H9 (cell line): ENCODE measurements at regions not wholly inside any gene's neighbourhood (a gene's known extent, or its start where the extent isn't known, plus 50 kb on each side); places are given as distances from the start of the nearest gene placed in this dataset.

Experiments used
- DNase-seq: peaks from one replicate; pipeline ENCODE4 v3.0.0-alpha.2; 2017
- H2AFZ ChIP-seq: one replicate; pipeline ENCODE4 v1.6.1; 2013; ENCODE audit warnings: mild to moderate bottlenecking, low read length, control low read depth, moderate library complexity
- H2AK5ac ChIP-seq: 2 replicates; pipeline ENCODE4 v1.6.1; 2013; ENCODE audit warnings: low read length, control low read depth, mixed read lengths; ENCODE audit not compliant: insufficient read length
- H2BK120ac ChIP-seq: one replicate; pipeline ENCODE4 v1.6.1; 2013; ENCODE audit warnings: low read depth, mild to moderate bottlenecking, low read length, control low read depth, inconsistent platforms; ENCODE audit not compliant: poor library complexity, severe bottlenecking
- H2BK12ac ChIP-seq: 2 replicates; pipeline ENCODE4 v1.6.1; 2013; ENCODE audit warnings: low read length, control low read depth, mixed read lengths, low read depth; ENCODE audit not compliant: insufficient read length
- H2BK15ac ChIP-seq: 2 replicates; pipeline ENCODE4 v1.6.1; 2013; ENCODE audit warnings: low read depth, low read length, control low read depth
- H2BK20ac ChIP-seq: one replicate; pipeline ENCODE4 v1.6.1; 2013; ENCODE audit warnings: low read depth, mild to moderate bottlenecking, low read length, control low read depth, inconsistent platforms; ENCODE audit not compliant: poor library complexity, severe bottlenecking
- H2BK5ac ChIP-seq: 2 replicates; pipeline ENCODE4 v1.6.1; 2013; ENCODE audit warnings: low read length, control low read depth, mixed read lengths; ENCODE audit not compliant: insufficient read length
- H3K14ac ChIP-seq: 2 replicates; pipeline ENCODE4 v1.6.1; 2013; ENCODE audit warnings: low read length, control low read depth; ENCODE audit not compliant: insufficient read depth
- H3K18ac ChIP-seq: 2 replicates; pipeline ENCODE4 v1.6.1; 2013; ENCODE audit warnings: low read depth, mild to moderate bottlenecking, mixed read lengths, low read length, control low read depth; ENCODE audit not compliant: insufficient read length
- H3K23ac ChIP-seq: 2 replicates; pipeline ENCODE4 v1.6.1; 2013; ENCODE audit warnings: low read length, control low read depth, mixed read lengths, low read depth; ENCODE audit not compliant: insufficient read length
- H3K23me2 ChIP-seq: 2 replicates; pipeline ENCODE4 v1.6.1; 2013; ENCODE audit warnings: low read depth, mild to moderate bottlenecking, mixed read lengths, low read length, control low read depth; ENCODE audit not compliant: insufficient read length, poor library complexity, severe bottlenecking
- H3K27ac ChIP-seq: 2 replicates; pipeline ENCODE4 v1.5.1; 2013; ENCODE audit warnings: low read length, control low read depth, mixed read lengths, low read depth; ENCODE audit not compliant: insufficient read length
- H3K27me3 ChIP-seq: 2 replicates; pipeline ENCODE4 v1.6.1; 2013; ENCODE audit warnings: low read length, control low read depth, inconsistent platforms; ENCODE audit not compliant: insufficient read depth
- H3K4ac ChIP-seq: 2 replicates; pipeline ENCODE4 v1.6.1; 2013; ENCODE audit warnings: low read depth, mild to moderate bottlenecking, control low read depth, inconsistent platforms, low read length, moderate library complexity
- H3K4me1 ChIP-seq: 2 replicates; pipeline ENCODE4 v1.6.1; 2013; ENCODE audit warnings: low read length, control low read depth, inconsistent platforms; ENCODE audit not compliant: insufficient read depth
- H3K4me2 ChIP-seq: 2 replicates; pipeline ENCODE4 v1.6.1; 2013; ENCODE audit warnings: low read length, control low read depth, mixed read lengths; ENCODE audit not compliant: insufficient read length, insufficient read depth
- H3K56ac ChIP-seq: 2 replicates; pipeline ENCODE4 v1.6.1; 2013; ENCODE audit warnings: low read depth, mild to moderate bottlenecking, mixed read lengths, low read length, control low read depth; ENCODE audit not compliant: insufficient read length
- H3K79me1 ChIP-seq: 2 replicates; pipeline ENCODE4 v1.6.1; 2013; ENCODE audit warnings: low read depth, mild to moderate bottlenecking, moderate library complexity, low read length, control low read depth, inconsistent platforms; ENCODE audit not compliant: insufficient read depth, poor library complexity, severe bottlenecking
- H3K79me2 ChIP-seq: 2 replicates; pipeline ENCODE4 v1.6.1; 2013; ENCODE audit warnings: low read length, control low read depth, inconsistent platforms; ENCODE audit not compliant: insufficient read depth
- H3K9ac ChIP-seq: 2 replicates; pipeline ENCODE4 v1.6.1; 2013; ENCODE audit warnings: low read length, control low read depth, mixed read lengths; ENCODE audit not compliant: insufficient read length; ENCODE audit errors: extremely low read depth
- H3K9me3 ChIP-seq: one replicate; pipeline ENCODE4 v1.6.1; 2013; ENCODE audit warnings: low read depth, low read length, inconsistent platforms; ENCODE audit not compliant: control insufficient read depth
- H3T11ph ChIP-seq: one replicate; pipeline ENCODE4 v1.6.1; 2013; ENCODE audit warnings: mild to moderate bottlenecking, low read length, control low read depth, inconsistent platforms
- H4K20me1 ChIP-seq: one replicate; pipeline ENCODE4 v1.6.1; 2013; ENCODE audit not compliant: control insufficient read depth, insufficient read length, insufficient read depth
- H4K5ac ChIP-seq: 2 replicates; pipeline ENCODE4 v1.6.1; 2013; ENCODE audit warnings: low read depth, mild to moderate bottlenecking, mixed read lengths, low read length, control low read depth; ENCODE audit not compliant: insufficient read length
- H4K8ac ChIP-seq: replicated peaks from 2 replicates; pipeline ENCODE4 v1.6.1; 2013; ENCODE audit warnings: low read length, control low read depth, mixed read lengths, low read depth; ENCODE audit not compliant: insufficient read length
- H4K91ac ChIP-seq: 2 replicates; pipeline ENCODE4 v1.6.1; 2013; ENCODE audit warnings: low read depth, mild to moderate bottlenecking, moderate library complexity, mixed read lengths, low read length, control low read depth; ENCODE audit not compliant: insufficient read length
- H3K27ac Mint-ChIP-seq, 3 experiments: 2 replicates in 2 of 3; 3 replicates in 1 of 3; pipeline ENCODE4 v1.8.0; 2020 to 2021; ENCODE audit warnings: mixed read lengths in 3 of 3, mild to moderate bottlenecking in 1 of 3, moderate library complexity in 1 of 3
- H3K27me3 Mint-ChIP-seq: 2 replicates; pipeline ENCODE4 v1.8.0; 2021; ENCODE audit warnings: low read depth, mild to moderate bottlenecking, moderate library complexity, mixed read lengths
- H3K36me3 Mint-ChIP-seq, 3 experiments: 2 replicates in 2 of 3; 3 replicates in 1 of 3; pipeline ENCODE4 v1.8.0; 2020 to 2021; ENCODE audit warnings: low read depth in 3 of 3, mixed read lengths in 3 of 3; ENCODE audit not compliant: insufficient read depth in 1 of 3
- H3K4me1 Mint-ChIP-seq, 2 experiments: 2 replicates each; pipeline ENCODE4 v1.8.0; 2020; ENCODE audit warnings: mixed read lengths in 2 of 2
- H3K4me3 Mint-ChIP-seq, 2 experiments: 2 replicates in 1 of 2; 3 replicates in 1 of 2; pipeline ENCODE4 v1.8.0; 2020 to 2021; ENCODE audit warnings: mild to moderate bottlenecking in 2 of 2, mixed read lengths in 2 of 2, moderate library complexity in 1 of 2
- H3K9me3 Mint-ChIP-seq, 2 experiments: 2 replicates in 1 of 2; 3 replicates in 1 of 2; pipeline ENCODE4 v1.8.0; 2020; ENCODE audit warnings: mild to moderate bottlenecking in 2 of 2, mixed read lengths in 2 of 2, moderate library complexity in 1 of 2
- CTCF ChIP-seq: fragments of 200-600 bp; sonication (generic); conservative IDR thresholded peaks from 3 replicates; pipeline ENCODE4 v1.8.0; 2021; ENCODE audit warnings: antibody characterized with exemption, mild to moderate bottlenecking
- WGBS: extraction: QIAGEN DNeasy Blood & Tissue Kit; methylation state at CpG from one replicate; pipeline ENCODE4 v1.1.7; 2013; ENCODE audit warnings: missing lambda C conversion rate, low lambda C conversion rate, mixed read lengths; ENCODE audit not compliant: insufficient read length; ENCODE audit errors: extremely low coverage; 5-methylcytosine and 5-hydroxymethylcytosine counted together

GRCh38 chr5:161042862-161043261 is 190.9 kb upstream of the ATP10B start:
- Histone ChIP-seq H3T11ph (no peak overlapping the region), H2BK15ac (no peak overlapping the region), H2AK5ac (no peak overlapping the region), H3K9ac (no peak overlapping the region), H2BK120ac (no peak overlapping the region), H3K56ac (no peak overlapping the region), H3K4me2 (no peak overlapping the region), H4K5ac (no peak overlapping the region), H3K23me2 (no peaks in the 10 kb centered on the region), H2BK20ac (no peak overlapping the region), H2BK5ac (no peak overlapping the region), H3K27ac (no peak overlapping the region), H3K23ac (no peak overlapping the region), H3K79me2 (no peaks in the 10 kb centered on the region), H3K27me3 (no peaks in the 10 kb centered on the region), H3K79me1 (no peaks in the 10 kb centered on the region), H2AFZ (no peak overlapping the region), H3K14ac (no peak overlapping the region), H3K4me1 (no peaks in the 10 kb centered on the region), H4K20me1 (no peaks in the 10 kb centered on the region), H3K9me3 (no peaks in the 10 kb centered on the region), H3K18ac (no peak overlapping the region), H2BK12ac (no peak overlapping the region), H4K91ac (no peak overlapping the region), H4K8ac (no peak overlapping the region), H3K4ac (no peak overlapping the region)
- H3K9me3 Mint-ChIP-seq = peaks cover 0 to 3% of the 10 kb centered on the region in 2 experiments; a peak in 2 of 5 replicates
- no CpG with 5 or more reads among the region's 3 CpGs for WGBS
- no peak overlapping the region for H3K4me3 Mint-ChIP-seq
- no peak overlapping the region for H3K27ac Mint-ChIP-seq
- no peak for TF ChIP-seq CTCF
- peaks cover 0 to 2% (median 0%) of the 10 kb centered on the region in 3 experiments; a peak in 1 of 7 replicates for H3K36me3 Mint-ChIP-seq
- no peaks in the 10 kb centered on the region for H3K27me3 Mint-ChIP-seq
- DNase-seq = no peak
- no peaks in the 10 kb centered on the region; a peak in 1 of 4 replicates for H3K4me1 Mint-ChIP-seq
